A673 (cell line): ENCODE measurements at regions not wholly inside any gene's neighbourhood (a gene's known extent, or its start where the extent isn't known, plus 50 kb on each side); places are given as distances from the start of the nearest gene placed in this dataset.

Experiments used
- EZH2 ChIP-seq: fragments of 200-600 bp; sonication (generic); IDR thresholded peaks from 2 replicates; pipeline ENCODE4 v1.6.1; 2017; ENCODE audit warnings: borderline replicate concordance, low read depth, mild to moderate bottlenecking, mixed read lengths, antibody characterized with exemption, low read length; ENCODE audit not compliant: poor library complexity, severe bottlenecking
- TF ChIP-seq, protein P1 (sequence below): fragments of 300-800, 200-600 bp; sonication (generic); conservative IDR thresholded peaks from 2 replicates; pipeline ENCODE4 v1.5.1; 2017; ENCODE audit warnings: low read depth, mild to moderate bottlenecking, antibody characterized with exemption, low read length, moderate library complexity, mixed read lengths

DNA sequence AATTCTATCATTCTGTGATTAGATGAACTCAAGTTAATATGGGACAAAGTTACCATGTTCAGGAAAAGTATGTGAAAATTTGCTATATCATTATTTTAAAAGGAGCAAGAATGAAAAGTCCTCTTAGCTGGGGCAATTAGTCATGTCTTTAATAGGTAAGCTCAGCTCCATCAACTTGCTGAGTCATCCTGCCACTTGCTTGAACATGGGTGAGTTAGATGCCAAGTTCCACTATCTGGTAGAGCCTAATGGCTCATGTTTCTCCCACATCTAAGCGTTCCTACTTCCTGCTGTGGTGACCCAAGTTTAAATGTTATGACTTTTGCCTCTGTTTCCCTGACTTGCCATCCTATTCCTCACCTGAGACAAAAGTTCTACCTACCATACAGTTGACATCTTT is 276.8 kb downstream of the ZNF674 start:
- TF ChIP-seq, protein P1, sequence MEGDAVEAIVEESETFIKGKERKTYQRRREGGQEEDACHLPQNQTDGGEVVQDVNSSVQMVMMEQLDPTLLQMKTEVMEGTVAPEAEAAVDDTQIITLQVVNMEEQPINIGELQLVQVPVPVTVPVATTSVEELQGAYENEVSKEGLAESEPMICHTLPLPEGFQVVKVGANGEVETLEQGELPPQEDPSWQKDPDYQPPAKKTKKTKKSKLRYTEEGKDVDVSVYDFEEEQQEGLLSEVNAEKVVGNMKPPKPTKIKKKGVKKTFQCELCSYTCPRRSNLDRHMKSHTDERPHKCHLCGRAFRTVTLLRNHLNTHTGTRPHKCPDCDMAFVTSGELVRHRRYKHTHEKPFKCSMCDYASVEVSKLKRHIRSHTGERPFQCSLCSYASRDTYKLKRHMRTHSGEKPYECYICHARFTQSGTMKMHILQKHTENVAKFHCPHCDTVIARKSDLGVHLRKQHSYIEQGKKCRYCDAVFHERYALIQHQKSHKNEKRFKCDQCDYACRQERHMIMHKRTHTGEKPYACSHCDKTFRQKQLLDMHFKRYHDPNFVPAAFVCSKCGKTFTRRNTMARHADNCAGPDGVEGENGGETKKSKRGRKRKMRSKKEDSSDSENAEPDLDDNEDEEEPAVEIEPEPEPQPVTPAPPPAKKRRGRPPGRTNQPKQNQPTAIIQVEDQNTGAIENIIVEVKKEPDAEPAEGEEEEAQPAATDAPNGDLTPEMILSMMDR, result no peak
- no peak for TF ChIP-seq EZH2
